Mesenchymal stem cell (in vitro differentiated cells and primary cell): ENCODE measurements at regions not wholly inside any gene's neighbourhood (a gene's known extent, or its start where the extent isn't known, plus 50 kb on each side); places are given as distances from the start of the nearest gene placed in this dataset.
A peak's percentile ranks its signal among the peaks of the same experiment; 100 is the strongest.

ENCODE experiments used
- DNase-seq: peaks from one replicate; pipeline ENCODE4 v3.0.0-alpha.2; 2013
- H2AFZ ChIP-seq: one replicate; pipeline ENCODE4 v1.6.1; 2013; ENCODE audit warnings: low read depth, mild to moderate bottlenecking, control low read depth, inconsistent platforms, low read length, moderate library complexity
- H2AK5ac ChIP-seq: 2 replicates; pipeline ENCODE4 v1.6.1; 2013; ENCODE audit warnings: low read length, moderate library complexity, mild to moderate bottlenecking, inconsistent platforms; ENCODE audit not compliant: severe bottlenecking
- H2BK120ac ChIP-seq: one replicate; pipeline ENCODE4 v1.6.1; 2013; ENCODE audit warnings: low read depth, mild to moderate bottlenecking, inconsistent platforms, low read length, moderate library complexity
- H2BK12ac ChIP-seq, 2 experiments: one replicate each; pipeline ENCODE4 v1.6.1; 2013; ENCODE audit warnings: inconsistent platforms in 2 of 2, low read length in 2 of 2, mild to moderate bottlenecking in 2 of 2, moderate library complexity in 2 of 2, control low read depth in 1 of 2
- H2BK15ac ChIP-seq: one replicate; pipeline ENCODE4 v1.6.1; 2013; ENCODE audit warnings: mild to moderate bottlenecking, low read depth, inconsistent platforms; ENCODE audit not compliant: poor library complexity, severe bottlenecking
- H2BK5ac ChIP-seq: 2 replicates; pipeline ENCODE4 v1.6.1; 2013; ENCODE audit warnings: low read depth, mild to moderate bottlenecking, low read length, control low read depth, inconsistent platforms; ENCODE audit not compliant: poor library complexity, severe bottlenecking
- H3K14ac ChIP-seq, 2 experiments: one replicate each; pipeline ENCODE4 v1.6.1; 2013; ENCODE audit warnings: inconsistent platforms in 2 of 2, low read length in 2 of 2, control low read depth in 1 of 2, mild to moderate bottlenecking in 1 of 2, moderate library complexity in 1 of 2
- H3K18ac ChIP-seq, 2 experiments: one replicate each; pipeline ENCODE4 v1.6.1; 2013; ENCODE audit warnings: inconsistent platforms in 2 of 2, low read length in 2 of 2, control low read depth in 1 of 2, low read depth in 1 of 2, mild to moderate bottlenecking in 1 of 2
- H3K23ac ChIP-seq, 2 experiments: one replicate each; pipeline ENCODE4 v1.6.1; 2013; ENCODE audit warnings: inconsistent platforms in 2 of 2, low read length in 2 of 2, mild to moderate bottlenecking in 2 of 2, moderate library complexity in 2 of 2, control low read depth in 1 of 2
- H3K27ac ChIP-seq: 2 replicates; pipeline ENCODE4 v1.5.1; 2013; ENCODE audit warnings: mild to moderate bottlenecking, moderate library complexity, low read length, control low read depth, inconsistent platforms; ENCODE audit not compliant: poor library complexity, severe bottlenecking
- H3K27me3 ChIP-seq, 2 experiments: 2 replicates each; pipeline versions ENCODE4 v1.6.1 to v1.7.0; 2013; ENCODE audit warnings: low read length in 2 of 2, mild to moderate bottlenecking in 2 of 2, moderate library complexity in 2 of 2, control low read depth in 1 of 2, inconsistent platforms in 1 of 2; ENCODE audit not compliant: control insufficient read depth in 1 of 2, insufficient read depth in 1 of 2
- H3K36me3 ChIP-seq, 2 experiments: 2 replicates each; pipeline versions ENCODE4 v1.6.1 to v1.7.0; 2013; ENCODE audit warnings: low read length in 2 of 2, control low read depth in 1 of 2, inconsistent platforms in 1 of 2, low read depth in 1 of 2, mild to moderate bottlenecking in 1 of 2; ENCODE audit not compliant: insufficient read depth in 2 of 2, control insufficient read depth in 1 of 2
- H3K4ac ChIP-seq, 2 experiments: one replicate each; pipeline ENCODE4 v1.6.1; 2013; ENCODE audit warnings: inconsistent platforms in 2 of 2, low read length in 2 of 2, mild to moderate bottlenecking in 2 of 2, moderate library complexity in 2 of 2, control low read depth in 1 of 2, low read depth in 1 of 2
- H3K4me1 ChIP-seq: 2 replicates; pipeline ENCODE4 v1.6.1; 2013; ENCODE audit warnings: low read depth, low read length, control low read depth; ENCODE audit not compliant: control insufficient read depth, insufficient read depth
- H3K4me2 ChIP-seq: 2 replicates; pipeline ENCODE4 v1.6.1; 2013; ENCODE audit warnings: low read length, mild to moderate bottlenecking, inconsistent platforms; ENCODE audit not compliant: poor library complexity, severe bottlenecking
- H3K4me3 ChIP-seq, 2 experiments: 2 replicates each; pipeline versions ENCODE4 v1.5.1 to v1.7.0; 2013; ENCODE audit warnings: low read length in 2 of 2, mild to moderate bottlenecking in 2 of 2, control low read depth in 1 of 2, low read depth in 1 of 2; ENCODE audit not compliant: insufficient read depth in 1 of 2
- H3K79me1 ChIP-seq: replicated peaks from 2 replicates; pipeline ENCODE4 v1.6.1; 2013; ENCODE audit warnings: mild to moderate bottlenecking, control low read depth, low read length, inconsistent platforms; ENCODE audit not compliant: poor library complexity, severe bottlenecking
- H3K9ac ChIP-seq: 2 replicates; pipeline ENCODE4 v1.7.0; 2013; ENCODE audit warnings: mild to moderate bottlenecking, low read length, moderate library complexity
- H3K9me3 ChIP-seq: 2 replicates; pipeline ENCODE4 v1.7.0; 2013; ENCODE audit warnings: mild to moderate bottlenecking, low read length; ENCODE audit not compliant: control insufficient read depth
- H4K8ac ChIP-seq: one replicate; pipeline ENCODE4 v1.6.1; 2013; ENCODE audit warnings: inconsistent platforms, mild to moderate bottlenecking, low read length, moderate library complexity
- H4K91ac ChIP-seq: one replicate; pipeline ENCODE4 v1.6.1; 2013; ENCODE audit warnings: mild to moderate bottlenecking, low read length, inconsistent platforms
- WGBS: methylation state at CpG from one replicate; pipeline ENCODE4 v1.1.7; 2013; ENCODE audit warnings: mixed read lengths; 5-methylcytosine and 5-hydroxymethylcytosine counted together

- Histone ChIP-seq H2BK120ac (no peak overlapping the region), H3K4ac (no peak overlapping the region), H4K91ac (no peak overlapping the region), H2BK5ac (no peak overlapping the region), H3K4me3 (no peak overlapping the region), H3K4me1 (peaks cover 22% of the 10 kb centered on the region), H3K79me1 (no peaks in the 10 kb centered on the region), H2BK15ac (no peak overlapping the region), H4K8ac (no peak overlapping the region), H2AK5ac (no peak overlapping the region), H3K9me3 (no peaks in the 10 kb centered on the region), H3K9ac (no peak overlapping the region), H3K36me3 (no peaks in the 10 kb centered on the region), H3K27me3 (peaks cover 9 to 43% of the 10 kb centered on the region in 2 experiments), H3K23ac (no peak overlapping the region), H3K14ac (peak overlapping the region in 1 of 2 experiments; percentile 8), H2AFZ (no peak overlapping the region), H3K18ac (no peak overlapping the region), H3K27ac (no peak overlapping the region), H3K4me2 (no peak overlapping the region), H2BK12ac (no peak overlapping the region)
- WGBS, result 80% methylated on average over 1 of the region's 7 CpGs
- DNase-seq, result no peak
Observed at GRCh38 chr17:77001487-77001886, 133.3 kb downstream of the MGAT5B start.

- no peak overlapping the region for H3K4me3 ChIP-seq
- H3K79me1 ChIP-seq, result no peaks in the 10 kb centered on the region
- WGBS, result 65% methylated on average over 23 of the region's 23 CpGs
- peak overlapping the region; percentile 43 for H3K4me2 ChIP-seq
- H3K9me3 ChIP-seq, result no peaks in the 10 kb centered on the region
- no peaks in the 10 kb centered on the region for H3K36me3 ChIP-seq
- no peak overlapping the region for H2BK15ac ChIP-seq
- no peak overlapping the region for H3K9ac ChIP-seq
- H3K4me1 ChIP-seq, result peaks cover 22% of the 10 kb centered on the region
- no peak overlapping the region for H2BK5ac ChIP-seq
- H2AK5ac ChIP-seq, result no peak overlapping the region
- H3K14ac ChIP-seq, result no peak overlapping the region
- H2AFZ ChIP-seq, result no peak overlapping the region
- no peak overlapping the region for H2BK12ac ChIP-seq
- H3K18ac ChIP-seq, result no peak overlapping the region
- H3K23ac ChIP-seq, result no peak overlapping the region
- peak overlapping the region; percentile 53 for H3K27ac ChIP-seq
- no peak overlapping the region for H3K4ac ChIP-seq
- DNase-seq, result peak; percentile 53
- H3K27me3 ChIP-seq, result peaks cover 8 to 43% of the 10 kb centered on the region in 2 experiments
- no peak overlapping the region for H2BK120ac ChIP-seq
- no peak overlapping the region for H4K91ac ChIP-seq
- H4K8ac ChIP-seq, result no peak overlapping the region
Observed at GRCh38 chr17:77002103-77003045, 134.2 kb downstream of the MGAT5B start.

- Histone ChIP-seq H3K14ac (no peak overlapping the region), H3K79me1 (no peaks in the 10 kb centered on the region), H2AK5ac (no peak overlapping the region), H4K8ac (no peak overlapping the region), H3K9ac (no peak overlapping the region), H3K36me3 (no peaks in the 10 kb centered on the region), H3K27ac (no peak overlapping the region), H3K18ac (no peak overlapping the region), H3K9me3 (no peaks in the 10 kb centered on the region), H3K23ac (no peak overlapping the region), H2BK5ac (no peak overlapping the region), H2BK12ac (no peak overlapping the region), H3K4ac (no peak overlapping the region), H3K4me1 (peaks cover 15% of the 10 kb centered on the region), H2BK120ac (no peak overlapping the region), H4K91ac (no peak overlapping the region), H3K27me3 (peaks cover 14 to 48% of the 10 kb centered on the region in 2 experiments), H3K4me2 (no peak overlapping the region), H2BK15ac (no peak overlapping the region), H3K4me3 (no peak overlapping the region), H2AFZ (no peak overlapping the region)
- no peak for DNase-seq
- WGBS, result 100% methylated on average over 2 of the region's 2 CpGs
Observed at GRCh38 chr17:77003699-77004098, 135.5 kb downstream of the MGAT5B start.

GRCh38 chr17:77006971-77007649 is 133.7 kb upstream of the SEC14L1 start:
- peaks cover 8% of the 10 kb centered on the region for H3K9me3 ChIP-seq
- no peak for DNase-seq
- no peak overlapping the region for H2BK15ac ChIP-seq
- no peak overlapping the region for H4K91ac ChIP-seq
- H3K4me1 ChIP-seq, result peaks cover 9% of the 10 kb centered on the region
- H2BK120ac ChIP-seq, result no peak overlapping the region
- no peak overlapping the region for H3K27ac ChIP-seq
- H3K79me1 ChIP-seq, result no peaks in the 10 kb centered on the region
- no peak overlapping the region for H3K4me2 ChIP-seq
- no peak overlapping the region for H2AFZ ChIP-seq
- no peak overlapping the region for H4K8ac ChIP-seq
- no peak overlapping the region for H2BK5ac ChIP-seq
- no peaks in the 10 kb centered on the region for H3K36me3 ChIP-seq
- H3K4ac ChIP-seq, result no peak overlapping the region
- no peak overlapping the region for H3K23ac ChIP-seq
- no peak overlapping the region for H3K4me3 ChIP-seq
- H3K27me3 ChIP-seq, result peaks cover 18 to 37% of the 10 kb centered on the region in 2 experiments
- no peak overlapping the region for H3K14ac ChIP-seq
- 84% methylated on average over 20 of the region's 20 CpGs for WGBS
- H3K9ac ChIP-seq, result no peak overlapping the region
- H2AK5ac ChIP-seq, result no peak overlapping the region
- H3K18ac ChIP-seq, result no peak overlapping the region
- no peak overlapping the region for H2BK12ac ChIP-seq
